ENCODE measurements at regions not wholly inside any gene's neighbourhood (a gene's known extent, or its start where the extent isn't known, plus 50 kb on each side); places are given as distances from the start of the nearest gene placed in this dataset.

DNA sequence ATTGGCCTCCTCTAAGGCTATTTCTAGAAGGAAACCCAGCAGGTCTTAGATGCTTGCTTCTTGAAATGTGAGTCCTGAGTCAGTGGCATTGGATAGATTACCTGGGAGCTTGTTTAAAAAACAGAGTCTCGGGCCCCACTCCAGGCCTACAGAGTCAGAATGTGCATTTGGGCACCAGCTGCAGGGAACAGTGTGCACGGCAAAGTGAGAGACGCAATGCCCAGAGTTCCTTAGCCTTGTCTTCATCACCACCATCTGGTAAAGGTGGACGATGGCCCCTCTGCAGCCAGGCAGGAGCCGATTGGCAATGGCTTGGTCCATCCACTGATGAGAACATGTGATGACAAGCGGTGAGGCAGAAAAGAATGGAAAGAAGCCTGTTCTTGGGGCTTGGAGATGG lies 102.1 kb upstream of the TSC22D1 start (continued):
- TF ChIP-seq, protein P1, sequence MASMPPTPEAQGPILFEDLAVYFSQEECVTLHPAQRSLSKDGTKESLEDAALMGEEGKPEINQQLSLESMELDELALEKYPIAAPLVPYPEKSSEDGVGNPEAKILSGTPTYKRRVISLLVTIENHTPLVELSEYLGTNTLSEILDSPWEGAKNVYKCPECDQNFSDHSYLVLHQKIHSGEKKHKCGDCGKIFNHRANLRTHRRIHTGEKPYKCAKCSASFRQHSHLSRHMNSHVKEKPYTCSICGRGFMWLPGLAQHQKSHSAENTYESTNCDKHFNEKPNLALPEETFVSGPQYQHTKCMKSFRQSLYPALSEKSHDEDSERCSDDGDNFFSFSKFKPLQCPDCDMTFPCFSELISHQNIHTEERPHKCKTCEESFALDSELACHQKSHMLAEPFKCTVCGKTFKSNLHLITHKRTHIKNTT (CRISPR knock-in tag; IDR thresholded peaks at IDR 0.05): no peak

DNA sequence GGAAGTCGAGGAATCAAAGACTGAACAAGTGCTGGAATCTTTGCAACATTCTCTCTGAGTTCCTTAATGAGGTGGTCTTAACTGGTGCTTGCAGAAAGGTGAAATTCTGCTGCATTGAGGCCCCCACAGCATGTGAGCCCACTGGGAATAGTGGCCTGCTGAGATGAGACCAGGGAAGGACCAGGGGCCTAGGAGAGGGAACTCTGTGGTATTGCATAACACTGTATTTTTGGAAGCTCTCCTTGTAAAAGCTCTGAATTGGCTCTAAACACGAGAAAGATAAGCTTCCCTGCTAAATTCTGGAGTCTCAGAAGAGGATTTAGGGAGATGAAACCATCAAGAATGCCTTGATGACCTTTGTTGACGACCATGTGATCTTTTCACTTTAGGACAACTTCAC lies 100.4 kb upstream of the TSC22D1 start:
- CTCF ChIA-PET (ENCODE audit: low intra/inter-chr PET ratio, low total read pairs): no interaction called here
- WGBS (ENCODE audit: low lambda C conversion rate): 0% methylated on average over 3 of the region's 3 CpGs
- no peak for ATAC-seq
- Histone ChIP-seq H3K9ac (ENCODE audit: insufficient read depth, low read depth, low read length) (no peak overlapping the region), H2AFZ (ENCODE audit: low read length) (no peak overlapping the region), H3K27me3 (ENCODE audit: control insufficient read depth in 1 of 2, insufficient read depth in 2 of 2, low read length in 2 of 2) (no peaks in the 10 kb centered on the region), H3K4me3 (replicated peaks in 1 of 3; ENCODE audit: insufficient read depth in 1 of 3, low read depth in 2 of 3, low read length in 3 of 3) (no peak overlapping the region), H4K20me1 (ENCODE audit: insufficient read depth, low read length) (no peaks in the 10 kb centered on the region), H3K27ac (ENCODE audit: extremely low read length, insufficient read depth, low read length) (no peak overlapping the region), H3K4me1 (ENCODE audit: insufficient read depth, low read length) (no peaks in the 10 kb centered on the region), H3K79me2 (ENCODE audit: insufficient read depth, low read length) (no peaks in the 10 kb centered on the region), H3K36me3 (replicated peaks in 1 of 2; ENCODE audit: control insufficient read depth in 1 of 2, insufficient read depth in 2 of 2, low read length in 2 of 2) (no peaks in the 10 kb centered on the region), H3K9me3 (ENCODE audit: low read length) (no peaks in the 10 kb centered on the region), H3K4me2 (ENCODE audit: low read depth, low read length) (no peak overlapping the region)
- TF ChIP-seq RBAK (CRISPR knock-in tag; IDR thresholded peaks at IDR 0.05): no peak
- TF ChIP-seq CEBPB (IDR thresholded peaks at IDR 0.05; ENCODE audit: borderline replicate concordance, low read depth, low read length): peak; percentile 31; the same call in 1 of the 2 replicates
- intact Hi-C loops (cut with micrococcal nuclease; ENCODE audit: unreplicated experiment) (no loop called here), in situ Hi-C loops (cut with HindIII; ENCODE audit: extremely low pct_ligation_motif_present, low pct_unique_long_range_greater_than_20kb) (no loop called here)
- POLR2A ChIA-PET: no interaction called here
- FAIRE-seq: no peak
- DNase-seq (ENCODE audit: low spot score): no peak
- no TSS peak for BruUV-seq (replicated peaks)

DNA sequence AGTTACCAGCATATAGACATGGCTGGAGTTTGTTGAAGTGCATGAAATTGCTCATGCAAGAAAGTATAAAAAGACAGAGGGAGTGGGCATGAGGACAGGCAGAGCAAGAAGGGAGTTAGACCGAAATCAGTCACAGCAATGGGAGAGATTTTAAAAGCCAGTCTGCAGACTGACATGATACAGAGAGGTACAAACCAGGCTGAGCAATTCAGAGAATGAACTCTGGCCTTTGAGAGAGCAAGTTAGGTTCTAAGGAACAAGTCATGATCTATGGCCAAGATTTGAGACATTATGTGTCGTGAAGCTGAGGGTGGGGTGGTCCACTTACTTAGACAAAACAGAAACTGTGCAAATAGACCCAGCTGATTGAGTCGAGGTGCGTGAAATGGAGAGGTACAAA lies 93.4 kb upstream of the TSC22D1 start:
- TF ChIP-seq PRPF4 (IDR thresholded peaks at IDR 0.05; ENCODE audit: low read depth, low read length, poor library complexity, severe bottlenecking): no peak
- WGBS (ENCODE audit: low lambda C conversion rate): 14% methylated on average over 4 of the region's 4 CpGs
- in situ Hi-C loops (cut with HindIII; ENCODE audit: extremely low pct_ligation_motif_present, low pct_unique_long_range_greater_than_20kb) (no loop called here), intact Hi-C loops (cut with micrococcal nuclease; ENCODE audit: unreplicated experiment) (no loop called here)
- no peak for ATAC-seq
- H3K36me3 ChIP-seq (replicated peaks in 1 of 2; ENCODE audit: control insufficient read depth in 1 of 2, insufficient read depth in 2 of 2, low read length in 2 of 2): no peaks in the 10 kb centered on the region
- CTCF ChIA-PET (ENCODE audit: low intra/inter-chr PET ratio, low total read pairs): no interaction called here
- H3K79me2 ChIP-seq (ENCODE audit: insufficient read depth, low read length): no peaks in the 10 kb centered on the region
- POLR2A ChIA-PET: no interaction called here
- no TSS peak for BruUV-seq (replicated peaks)
- no peak overlapping the region for H2AFZ ChIP-seq (ENCODE audit: low read length)
- H3K9ac ChIP-seq (ENCODE audit: insufficient read depth, low read depth, low read length): no peak overlapping the region
- no peak for FAIRE-seq
- H4K20me1 ChIP-seq (ENCODE audit: insufficient read depth, low read length): no peaks in the 10 kb centered on the region
- H3K27ac ChIP-seq (ENCODE audit: extremely low read length, insufficient read depth, low read length): no peak overlapping the region
- H3K9me3 ChIP-seq (ENCODE audit: low read length): no peaks in the 10 kb centered on the region
- peaks cover 1 to 4% of the 10 kb centered on the region in 2 experiments; a peak in 1 of 5 replicates for H3K27me3 ChIP-seq (ENCODE audit: control insufficient read depth in 1 of 2, insufficient read depth in 2 of 2, low read length in 2 of 2)
- no peak for DNase-seq (ENCODE audit: low spot score)
- no peak overlapping the region for H3K4me2 ChIP-seq (ENCODE audit: low read depth, low read length)
- H3K4me3 ChIP-seq (replicated peaks in 1 of 3; ENCODE audit: insufficient read depth in 1 of 3, low read depth in 2 of 3, low read length in 3 of 3): no peak overlapping the region
- no peaks in the 10 kb centered on the region for H3K4me1 ChIP-seq (ENCODE audit: insufficient read depth, low read length)
